GM18858 (cell line): ENCODE measurements at regions not wholly inside any gene's neighbourhood (a gene's known extent, or its start where the extent isn't known, plus 50 kb on each side); places are given as distances from the start of the nearest gene placed in this dataset.
"Not testable (repeated sequence)": the region's sequence is repeated elsewhere in the genome, so short reads cannot be mapped to it uniquely, and the experiment has no call there.

Experiments
- ATAC-seq: cut with Tn5 transposase; IDR thresholded peaks from one replicate; pipeline ENCODE4 v1.9.1; 2021; ENCODE audit not compliant: unreplicated experiment

GRCh38 chr13:65551208-65551607, 1678.9 kb downstream of the PCDH9 start:
- ATAC-seq, result no peak

GRCh38 chr13:65540175-65540574, 1690.0 kb downstream of the PCDH9 start:
- ATAC-seq, result no peak

GRCh38 chr13:65535370-65535769, 1694.8 kb downstream of the PCDH9 start:
- ATAC-seq, result no peak

GRCh38 chr13:65532231-65532630, 1697.9 kb downstream of the PCDH9 start:
- ATAC-seq, result no peak

GRCh38 chr13:65530688-65531087, 1699.4 kb downstream of the PCDH9 start:
- ATAC-seq, result no peak

GRCh38 chr13:65529541-65529940, 1700.6 kb downstream of the PCDH9 start:
- ATAC-seq, result no peak

GRCh38 chr13:65508745-65509144, 1721.4 kb downstream of the PCDH9 start:
- no peak for ATAC-seq

GRCh38 chr13:65508338-65508737, 1721.8 kb downstream of the PCDH9 start:
- no peak for ATAC-seq

- no peak for ATAC-seq
Measured at GRCh38 chr13:65505941-65506340, 1724.2 kb downstream of the PCDH9 start.

- ATAC-seq, result no peak
Measured at GRCh38 chr13:65504213-65504612, 1725.9 kb downstream of the PCDH9 start.

- no peak for ATAC-seq
Measured at GRCh38 chr13:65500481-65500880, 1729.7 kb downstream of the PCDH9 start.

GRCh38 chr13:65499256-65499655, 1730.9 kb downstream of the PCDH9 start:
- no peak for ATAC-seq

- ATAC-seq, result no peak
Measured at GRCh38 chr13:65497265-65497664, 1732.9 kb downstream of the PCDH9 start.

GRCh38 chr13:65490725-65491124, 1739.4 kb downstream of the PCDH9 start:
- ATAC-seq, result not testable (repeated sequence)

- ATAC-seq, result no peak
Measured at GRCh38 chr13:65488606-65489005, 1741.5 kb downstream of the PCDH9 start.

- no peak for ATAC-seq
Measured at GRCh38 chr13:65479692-65480091, 1750.4 kb downstream of the PCDH9 start.

GRCh38 chr13:65473196-65473595, 1756.9 kb downstream of the PCDH9 start:
- no peak for ATAC-seq

- ATAC-seq, result no peak
Measured at GRCh38 chr13:65472336-65472735, 1757.8 kb downstream of the PCDH9 start.

- ATAC-seq, result no peak
Measured at GRCh38 chr13:65470781-65471180, 1759.4 kb downstream of the PCDH9 start.

GRCh38 chr13:65468628-65469027, 1761.5 kb downstream of the PCDH9 start:
- no peak for ATAC-seq

- no peak for ATAC-seq
Measured at GRCh38 chr13:65461590-65461989, 1768.5 kb downstream of the PCDH9 start.

GRCh38 chr13:65460136-65460535, 1770.0 kb downstream of the PCDH9 start:
- no peak for ATAC-seq

GRCh38 chr13:65456150-65456912, 1773.8 kb downstream of the PCDH9 start:
- no peak for ATAC-seq
